Subcutaneous abdominal adipose tissue (tissue), 5 donors: ENCODE measurements at regions not wholly inside any gene's neighbourhood (a gene's known extent, or its start where the extent isn't known, plus 50 kb on each side); places are given as distances from the start of the nearest gene placed in this dataset.

ENCODE experiments used
- H3K27ac ChIP-seq: one replicate; pipeline ENCODE4 v1.7.0; 2013; ENCODE audit warnings: low read depth, mild to moderate bottlenecking, inconsistent platforms, low read length, moderate library complexity
- H3K27me3 ChIP-seq, 5 donors: one replicate each; pipeline ENCODE4 v1.7.0; 2013; ENCODE audit warnings: low read length in 5 of 5, inconsistent platforms in 1 of 5; ENCODE audit not compliant: control insufficient read depth in 5 of 5, insufficient read depth in 4 of 5
- H3K36me3 ChIP-seq, 5 donors: one replicate each; pipeline ENCODE4 v1.7.0; 2013; ENCODE audit warnings: low read length in 5 of 5; ENCODE audit not compliant: control insufficient read depth in 5 of 5, insufficient read depth in 5 of 5
- H3K4me1 ChIP-seq, 5 donors: one replicate each; pipeline ENCODE4 v1.7.0; 2013; ENCODE audit warnings: low read length in 5 of 5, mild to moderate bottlenecking in 3 of 5, moderate library complexity in 1 of 5; ENCODE audit not compliant: control insufficient read depth in 5 of 5, insufficient read depth in 5 of 5
- H3K4me3 ChIP-seq, 5 donors: one replicate each; pipeline ENCODE4 v1.7.0; 2013; ENCODE audit warnings: low read length in 5 of 5, low read depth in 1 of 5
- H3K9ac ChIP-seq, 5 donors: one replicate each; pipeline ENCODE4 v1.7.0; 2013; ENCODE audit warnings: low read length in 5 of 5, mild to moderate bottlenecking in 4 of 5, moderate library complexity in 3 of 5
- H3K9me3 ChIP-seq, 5 donors: one replicate each; pipeline ENCODE4 v1.7.0; 2013; ENCODE audit warnings: low read length in 5 of 5; ENCODE audit not compliant: control insufficient read depth in 5 of 5
- donor health status: healthy.
- donor health status: healthy.
- donor health status: healthy.
- donor health status: healthy.
- donor health status: healthy.

DNA sequence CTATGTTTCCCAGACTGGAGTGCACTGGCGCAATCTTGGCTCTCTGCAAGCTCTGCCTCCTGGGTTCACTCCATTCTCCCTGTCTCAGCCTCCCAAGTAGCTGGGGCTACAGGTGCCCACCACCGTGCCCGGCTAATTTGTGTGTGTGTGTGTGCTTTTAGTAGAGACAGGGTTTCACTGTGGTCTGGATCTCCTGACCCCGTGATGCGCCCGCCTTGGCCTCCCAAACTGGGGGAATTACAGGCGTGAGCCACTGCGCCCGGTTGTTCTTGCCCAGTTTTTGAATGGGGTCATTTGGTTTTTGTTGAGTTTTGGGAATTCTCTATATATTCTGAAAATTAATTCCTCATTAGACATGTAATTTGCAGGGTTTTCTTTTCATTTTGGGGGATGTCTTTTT, 238.4 kb upstream of the PRR20A start:
- Histone ChIP-seq H3K9ac (no peak overlapping the region), H3K9me3 (peaks cover 0 to 4% (median 0%) of the 10 kb centered on the region in 5 donors), H3K4me1 (no peaks in the 10 kb centered on the region), H3K36me3 (no peaks in the 10 kb centered on the region), H3K27me3 (no peaks in the 10 kb centered on the region), H3K4me3 (no peak overlapping the region), H3K27ac (no peak overlapping the region)

DNA sequence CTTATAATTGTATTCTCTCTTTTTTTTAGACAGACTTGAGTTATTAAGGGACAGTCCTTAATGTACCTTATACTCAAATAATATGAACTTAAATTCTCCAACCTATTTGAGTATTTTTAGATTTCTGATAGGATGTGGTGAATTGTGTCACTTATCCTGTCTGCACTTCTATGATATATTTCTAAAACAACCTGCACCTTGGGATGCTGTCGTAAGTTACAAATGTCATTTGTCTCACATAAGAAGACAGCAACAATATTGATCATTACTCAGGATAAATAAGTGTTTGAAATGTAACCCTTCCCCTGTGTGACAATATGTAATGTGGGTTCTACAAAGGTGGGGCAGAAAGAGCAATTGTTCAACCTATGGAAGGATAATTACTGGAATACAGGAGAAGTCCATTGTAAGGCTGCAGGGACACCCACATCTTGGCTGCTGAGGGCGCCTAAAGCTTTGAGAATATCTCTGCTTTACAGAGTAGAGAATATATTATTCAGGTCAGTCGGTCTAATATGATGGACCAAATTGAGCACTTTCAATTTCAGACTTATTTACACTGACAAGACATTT, 236.9 kb upstream of the PRR20A start:
- Histone ChIP-seq H3K9ac (no peak overlapping the region), H3K36me3 (no peaks in the 10 kb centered on the region), H3K9me3 (peaks cover 0 to 4% (median 0%) of the 10 kb centered on the region in 5 donors), H3K27ac (no peak overlapping the region), H3K4me1 (no peaks in the 10 kb centered on the region), H3K4me3 (no peak overlapping the region), H3K27me3 (no peaks in the 10 kb centered on the region)

DNA sequence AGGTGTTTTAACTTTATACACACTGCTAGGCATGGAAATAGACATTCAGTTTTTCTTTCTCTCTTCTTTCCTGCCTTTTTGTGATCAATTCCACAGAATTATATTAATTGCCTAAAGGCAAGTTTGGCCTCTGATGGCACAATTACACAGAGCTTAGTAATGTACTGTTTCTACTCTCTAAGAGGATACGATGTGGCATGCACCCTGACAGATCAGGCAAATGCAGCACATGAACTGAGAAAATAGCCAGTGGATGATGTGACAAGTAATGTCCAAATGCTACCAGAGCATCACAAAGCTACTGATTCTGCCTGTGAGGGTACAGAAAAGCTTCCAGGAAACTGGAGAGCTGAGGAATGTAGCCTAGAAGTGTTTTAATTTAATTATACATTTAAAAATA, 233.8 kb upstream of the PRR20A start:
- Histone ChIP-seq H3K9me3 (no peaks in the 10 kb centered on the region), H3K4me3 (no peak overlapping the region), H3K27ac (no peak overlapping the region), H3K36me3 (no peaks in the 10 kb centered on the region), H3K4me1 (no peaks in the 10 kb centered on the region), H3K27me3 (no peaks in the 10 kb centered on the region), H3K9ac (no peak overlapping the region)

DNA sequence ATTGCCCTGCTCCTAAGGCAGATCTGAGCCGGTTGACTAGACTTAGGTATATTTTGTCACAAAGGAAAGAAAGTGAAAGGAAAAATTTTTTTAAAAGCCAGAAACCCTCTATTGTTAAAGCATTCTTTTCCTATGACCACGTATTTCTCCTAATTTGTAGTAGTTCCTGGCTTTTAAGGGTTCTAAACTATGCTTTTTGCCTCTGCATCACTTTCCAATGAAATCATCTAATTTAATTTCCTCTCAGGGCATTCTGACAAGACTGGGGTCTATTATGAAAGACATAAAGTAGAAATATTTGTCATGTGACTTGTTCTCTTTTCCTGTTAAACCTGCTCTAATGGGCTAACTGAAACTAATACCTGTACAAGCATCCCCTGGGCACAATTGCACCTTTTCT, 233.0 kb upstream of the PRR20A start:
- H3K9ac ChIP-seq, result no peak overlapping the region
- H3K27ac ChIP-seq, result no peak overlapping the region
- H3K36me3 ChIP-seq, result no peaks in the 10 kb centered on the region
- H3K27me3 ChIP-seq, result no peaks in the 10 kb centered on the region
- H3K4me3 ChIP-seq, result no peak overlapping the region
- H3K9me3 ChIP-seq, result no peaks in the 10 kb centered on the region
- H3K4me1 ChIP-seq, result no peaks in the 10 kb centered on the region

DNA sequence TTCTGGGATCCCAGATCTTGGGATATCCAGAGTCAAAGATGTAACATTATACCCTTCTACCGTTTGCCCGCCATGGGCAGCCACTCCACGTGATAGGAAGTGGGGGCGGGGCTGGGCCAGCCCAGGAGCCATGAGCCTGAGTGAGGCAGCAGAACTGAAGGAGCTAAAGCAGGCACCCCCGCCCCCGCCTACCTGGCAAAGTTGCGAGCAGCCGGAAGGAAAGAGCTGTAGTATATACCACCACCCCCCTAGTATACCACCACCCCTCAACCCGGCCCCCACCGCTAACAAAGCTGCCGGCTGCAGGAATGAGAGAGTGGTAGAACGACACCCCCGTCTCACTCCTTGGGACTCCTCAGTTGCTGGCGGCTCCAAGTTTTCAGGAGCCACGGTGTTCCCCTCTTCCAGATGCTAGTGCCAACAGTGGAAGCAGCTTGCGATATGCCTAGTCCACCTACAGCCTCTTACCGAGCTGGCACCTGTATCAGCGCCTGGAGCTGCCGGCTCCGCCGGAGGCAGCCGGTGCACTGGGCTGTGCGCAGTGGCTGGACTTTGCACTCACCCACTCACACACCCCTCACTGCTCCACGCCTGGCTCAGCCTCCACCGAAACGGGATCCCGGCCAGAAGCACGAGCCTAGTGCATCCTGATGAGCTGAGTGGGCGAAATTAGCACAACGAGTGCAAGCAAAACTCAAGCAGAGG, 230.7 kb upstream of the PRR20A start:
- no peak overlapping the region for H3K27ac ChIP-seq
- H3K4me1 ChIP-seq, result no peaks in the 10 kb centered on the region
- H3K9me3 ChIP-seq, result no peaks in the 10 kb centered on the region
- no peak overlapping the region for H3K4me3 ChIP-seq
- H3K9ac ChIP-seq, result no peak overlapping the region
- no peaks in the 10 kb centered on the region for H3K36me3 ChIP-seq
- no peaks in the 10 kb centered on the region for H3K27me3 ChIP-seq

DNA sequence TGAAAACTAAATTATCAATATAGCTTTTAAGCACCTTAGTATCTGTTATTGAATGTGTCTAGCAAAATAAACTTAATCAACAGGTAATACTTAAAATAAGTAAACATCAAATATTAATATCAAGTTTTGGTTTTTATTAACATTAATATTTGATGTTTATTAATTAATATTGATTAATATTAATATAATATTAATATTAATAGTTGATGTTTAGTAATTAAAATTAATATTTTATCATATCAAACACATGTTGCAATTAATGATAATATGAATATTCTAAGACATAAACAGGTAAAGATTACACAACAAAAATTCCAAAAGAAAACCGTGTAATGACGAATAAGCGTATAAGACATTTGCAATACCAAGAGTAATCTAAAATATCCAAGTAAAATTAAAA, 222.8 kb upstream of the PRR20A start:
- no peak overlapping the region for H3K4me3 ChIP-seq
- H3K9me3 ChIP-seq, result no peaks in the 10 kb centered on the region
- H3K4me1 ChIP-seq, result no peaks in the 10 kb centered on the region
- no peak overlapping the region for H3K9ac ChIP-seq
- no peaks in the 10 kb centered on the region for H3K36me3 ChIP-seq
- no peak overlapping the region for H3K27ac ChIP-seq
- H3K27me3 ChIP-seq, result no peaks in the 10 kb centered on the region

DNA sequence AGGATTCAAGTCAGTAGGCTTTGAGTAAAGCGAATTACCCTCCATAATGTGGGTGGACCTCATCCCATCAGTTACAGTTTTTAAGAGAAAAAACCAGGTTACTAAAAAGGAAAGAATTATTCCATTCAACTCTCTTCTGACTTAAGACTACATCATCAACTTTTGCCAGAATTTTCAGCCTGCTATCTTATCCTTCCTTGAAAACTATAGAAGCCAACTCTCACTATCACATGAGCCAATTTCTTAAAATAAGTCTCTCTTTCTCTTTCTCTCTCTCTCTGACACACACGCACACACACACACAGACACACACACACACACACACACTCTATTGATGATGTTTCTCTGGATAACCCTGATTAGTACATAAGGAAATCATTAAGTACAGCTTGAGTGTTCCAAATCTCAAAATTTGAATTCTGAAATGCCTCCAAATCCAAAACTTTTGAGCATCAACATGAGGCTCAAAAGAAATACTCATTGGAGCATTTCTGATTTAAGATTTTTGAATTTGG, 217.0 kb upstream of the PRR20A start:
- no peak overlapping the region for H3K9ac ChIP-seq
- no peaks in the 10 kb centered on the region for H3K4me1 ChIP-seq
- H3K4me3 ChIP-seq, result no peak overlapping the region

DNA sequence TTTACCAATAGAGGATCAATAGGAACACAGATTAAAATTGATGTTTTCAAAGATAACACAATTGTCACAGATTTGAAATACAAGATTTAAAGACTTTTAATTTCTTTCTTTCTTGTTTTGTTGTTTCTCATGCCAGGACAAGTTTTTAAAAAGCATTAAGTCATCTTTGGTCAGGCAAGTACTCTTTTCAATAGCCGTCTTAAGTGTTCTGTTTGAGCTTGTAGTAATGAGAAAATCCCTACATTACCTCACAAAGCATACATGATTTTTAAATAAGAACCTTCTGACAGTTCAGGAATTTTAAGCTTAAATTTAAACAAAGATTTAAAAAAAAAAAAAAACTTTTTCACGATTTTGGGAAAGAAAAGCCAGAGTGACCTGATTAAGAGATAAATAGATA, 216.3 kb upstream of the PRR20A start:
- no peaks in the 10 kb centered on the region for H3K27me3 ChIP-seq
- no peaks in the 10 kb centered on the region for H3K4me1 ChIP-seq
- H3K9me3 ChIP-seq, result peaks cover 0 to 4% (median 0%) of the 10 kb centered on the region in 5 donors
- H3K4me3 ChIP-seq, result no peak overlapping the region
- no peak overlapping the region for H3K27ac ChIP-seq
- H3K36me3 ChIP-seq, result no peaks in the 10 kb centered on the region
- H3K9ac ChIP-seq, result no peak overlapping the region

More for the DNA sequence above, 217.0 kb upstream of the PRR20A start:
- peaks cover 0 to 4% (median 0%) of the 10 kb centered on the region in 5 donors for H3K9me3 ChIP-seq
- no peak overlapping the region for H3K27ac ChIP-seq
- H3K27me3 ChIP-seq, result no peaks in the 10 kb centered on the region
- H3K36me3 ChIP-seq, result no peaks in the 10 kb centered on the region

DNA sequence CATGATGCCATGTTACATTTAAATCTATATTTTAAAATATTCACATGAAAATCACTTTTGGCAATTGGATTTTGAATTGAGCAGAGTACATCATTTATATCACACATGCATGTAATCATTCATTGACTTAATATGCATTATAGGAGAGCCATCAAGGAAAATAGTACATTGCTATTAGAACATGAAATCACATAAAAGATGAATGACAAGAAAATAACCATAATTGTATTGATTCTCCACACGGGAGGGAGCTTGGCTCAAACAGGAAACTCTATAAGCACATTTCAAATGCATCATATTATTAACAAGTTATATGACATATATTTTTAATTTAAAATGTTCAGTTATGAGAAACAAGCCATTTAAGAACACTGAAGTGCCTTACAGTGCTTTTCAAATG, 208.6 kb upstream of the PRR20A start:
- H3K27me3 ChIP-seq, result no peaks in the 10 kb centered on the region
- no peak overlapping the region for H3K27ac ChIP-seq
- no peak overlapping the region for H3K9ac ChIP-seq
- no peaks in the 10 kb centered on the region for H3K4me1 ChIP-seq
- H3K4me3 ChIP-seq, result no peak overlapping the region
- H3K36me3 ChIP-seq, result no peaks in the 10 kb centered on the region
- H3K9me3 ChIP-seq, result peaks cover 0 to 4% (median 0%) of the 10 kb centered on the region in 5 donors

DNA sequence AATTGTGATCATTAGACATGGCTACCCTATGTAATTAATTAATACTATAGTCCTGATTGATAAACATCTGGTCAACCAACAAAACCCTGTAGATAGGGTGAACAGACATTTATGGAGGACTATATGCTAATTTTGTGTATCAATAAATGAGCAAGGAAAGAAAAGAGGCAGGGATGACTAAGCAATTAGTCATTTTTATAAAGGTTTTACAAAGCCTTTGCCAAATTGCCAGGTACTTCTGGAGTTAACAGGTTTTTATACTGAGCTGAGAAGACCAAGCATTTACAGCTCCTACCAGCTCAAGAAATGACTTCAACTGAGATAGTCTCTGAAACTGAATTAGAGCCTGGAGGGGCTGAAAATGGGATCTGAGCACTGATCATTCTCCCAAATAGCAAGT, 186.8 kb upstream of the PRR20A start:
- H3K4me1 ChIP-seq, result no peaks in the 10 kb centered on the region
- H3K4me3 ChIP-seq, result no peak overlapping the region
- no peaks in the 10 kb centered on the region for H3K36me3 ChIP-seq
- H3K27me3 ChIP-seq, result no peaks in the 10 kb centered on the region
- no peak overlapping the region for H3K27ac ChIP-seq
- no peak overlapping the region for H3K9ac ChIP-seq
- H3K9me3 ChIP-seq, result no peaks in the 10 kb centered on the region
